Naive thymus-derived CD4-positive, alpha-beta T cell (primary cell): ENCODE measurements at regions not wholly inside any gene's neighbourhood (a gene's known extent, or its start where the extent isn't known, plus 50 kb on each side); places are given as distances from the start of the nearest gene placed in this dataset.

Experiments used
- ATAC-seq: fragments of 150-1000 bp; cut with Tn5 transposase; 2 replicates; pipeline ENCODE4 v1.10.0; 2021; ENCODE audit warnings: mild to moderate bottlenecking, moderate library complexity
- CTCF ChIA-PET: fragments of 350-600 bp; sonication (Branson Sonifier 250); formaldehyde crosslinking; loops from one replicate; lab custom pipeline; 2021; ENCODE audit warnings: antibody characterized with exemption; lab: Charles Lee
- POLR2A ChIA-PET: fragments of 350-600 bp; sonication (Branson Sonifier 250); formaldehyde crosslinking; loops from one replicate; lab custom pipeline; 2021; ENCODE audit warnings: antibody characterized with exemption, inconsistent platforms; lab: Charles Lee
- DNase-seq, 9 donors: peaks; one replicate each; pipeline versions ENCODE4 v3.0.0 to v3.0.0-alpha.2; 2020 to 2022; ENCODE audit warnings: mixed read lengths in 1 of 9
- H3K27ac ChIP-seq: one replicate; pipeline ENCODE4 v1.7.0; 2013; ENCODE audit warnings: mild to moderate bottlenecking, low read depth, low read length, moderate library complexity
- H3K27me3 ChIP-seq, 2 donors: one replicate each; pipeline ENCODE4 v1.7.0; 2013; ENCODE audit warnings: low read length in 2 of 2, mild to moderate bottlenecking in 2 of 2, moderate library complexity in 2 of 2; ENCODE audit not compliant: control insufficient read depth in 2 of 2, insufficient read depth in 2 of 2
- H3K36me3 ChIP-seq, 3 experiments: 1 replicate in 2 of 3; 2 replicates in 1 of 3; pipeline ENCODE4 v1.7.0; 2013; ENCODE audit warnings: low read length in 3 of 3, mild to moderate bottlenecking in 3 of 3, moderate library complexity in 1 of 3; ENCODE audit not compliant: insufficient read depth in 3 of 3, control insufficient read depth in 2 of 3
- H3K4me1 ChIP-seq, 2 donors: one replicate each; pipeline ENCODE4 v1.7.0; 2013; ENCODE audit warnings: low read length in 2 of 2, mild to moderate bottlenecking in 2 of 2, moderate library complexity in 1 of 2; ENCODE audit not compliant: control insufficient read depth in 2 of 2, insufficient read depth in 2 of 2
- H3K4me3 ChIP-seq: 2 replicates; pipeline ENCODE4 v1.7.0; 2013; ENCODE audit warnings: mild to moderate bottlenecking, low read length
- H3K9me3 ChIP-seq, 3 experiments: 1 replicate in 2 of 3; 2 replicates in 1 of 3; pipeline ENCODE4 v1.7.0; 2013; ENCODE audit warnings: low read length in 3 of 3; ENCODE audit not compliant: control insufficient read depth in 2 of 3
- H3K27ac Mint-ChIP-seq, 9 donors: one replicate each; pipeline ENCODE4 v1.8.0; 2020 to 2022; ENCODE audit warnings: mixed read lengths in 9 of 9, mild to moderate bottlenecking in 8 of 9, moderate library complexity in 5 of 9, inconsistent platforms in 2 of 9
- H3K27me3 Mint-ChIP-seq, 5 donors: one replicate each; pipeline ENCODE4 v1.8.0; 2021 to 2022; ENCODE audit warnings: mixed read lengths in 5 of 5, mild to moderate bottlenecking in 1 of 5
- H3K36me3 Mint-ChIP-seq, 5 donors: one replicate each; pipeline ENCODE4 v1.8.0; 2020 to 2022; ENCODE audit warnings: mixed read lengths in 5 of 5, mild to moderate bottlenecking in 3 of 5, inconsistent platforms in 1 of 5
- H3K4me1 Mint-ChIP-seq, 7 donors: one replicate each; pipeline ENCODE4 v1.8.0; 2020 to 2022; ENCODE audit warnings: mixed read lengths in 7 of 7, mild to moderate bottlenecking in 3 of 7, inconsistent platforms in 1 of 7
- H3K4me3 Mint-ChIP-seq, 10 donors: one replicate each; pipeline ENCODE4 v1.8.0; 2020 to 2022; ENCODE audit warnings: mild to moderate bottlenecking in 10 of 10, mixed read lengths in 10 of 10, moderate library complexity in 6 of 10, inconsistent platforms in 2 of 10
- H3K9me3 Mint-ChIP-seq, 11 donors: one replicate each; pipeline ENCODE4 v1.8.0; 2020 to 2022; ENCODE audit warnings: mixed read lengths in 11 of 11, mild to moderate bottlenecking in 4 of 11, inconsistent platforms in 1 of 11, moderate library complexity in 1 of 11
- intact Hi-C, 2 donors: fragments of 100-400 bp; cut with micrococcal nuclease; formaldehyde crosslinking; loops; one replicate each; pipeline ENCODE4 v1.15.1; 2023

- Mint-ChIP-seq H3K4me3 (no peak overlapping the region), H3K4me1 (no peaks in the 10 kb centered on the region), H3K9me3 (peaks cover 0 to 18% (median 6%) of the 10 kb centered on the region in 11 donors), H3K27ac (no peak overlapping the region), H3K27me3 (no peaks in the 10 kb centered on the region), H3K36me3 (peaks cover 0 to 11% (median 0%) of the 10 kb centered on the region in 5 donors)
- POLR2A ChIA-PET = no interaction called here
- Histone ChIP-seq H3K4me3 (no peak overlapping the region), H3K27me3 (no peaks in the 10 kb centered on the region), H3K4me1 (no peaks in the 10 kb centered on the region), H3K36me3 (no peaks in the 10 kb centered on the region), H3K9me3 (no peaks in the 10 kb centered on the region), H3K27ac (no peak overlapping the region)
- intact Hi-C loops = no loop called here
- CTCF ChIA-PET = no interaction called here
- DNase-seq = no peak
- no peak for ATAC-seq
Measured at GRCh38 chr11:38060136-38060535, 1462.1 kb upstream of the RAG2 start.

DNA sequence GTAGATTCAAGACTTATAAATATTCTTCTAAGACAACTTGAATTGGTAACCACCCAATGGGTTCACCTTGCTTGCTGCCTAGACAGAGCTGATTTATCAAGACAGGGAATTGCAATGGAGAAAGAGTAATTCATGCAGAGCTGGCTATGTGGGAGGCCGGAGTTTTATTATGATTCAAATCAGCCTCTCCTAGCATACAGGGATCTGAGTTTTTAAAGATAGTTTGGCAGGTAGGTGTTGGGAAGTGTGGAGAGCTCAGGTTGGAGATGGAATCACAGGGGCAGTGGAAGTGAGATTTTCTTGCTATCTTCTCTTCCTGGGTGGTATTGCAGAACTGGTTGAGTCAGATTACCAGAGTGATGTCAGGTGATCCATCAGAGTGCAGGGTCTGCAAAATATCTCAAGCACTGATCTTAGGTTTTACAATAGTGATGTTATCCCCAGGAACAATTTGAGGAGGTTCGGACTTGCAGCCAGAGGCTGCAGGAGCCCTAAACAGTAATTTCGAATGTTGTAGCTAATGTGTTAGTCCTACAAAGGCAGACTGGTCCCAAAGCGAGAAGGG is 1448.6 kb upstream of the RAG2 start:
- Mint-ChIP-seq H3K4me1 (no peaks in the 10 kb centered on the region), H3K9me3 (peaks cover 0 to 19% (median 5%) of the 10 kb centered on the region in 11 donors), H3K27ac (no peak overlapping the region), H3K27me3 (no peaks in the 10 kb centered on the region), H3K4me3 (no peak overlapping the region), H3K36me3 (no peaks in the 10 kb centered on the region)
- CTCF ChIA-PET = no interaction called here
- ATAC-seq (no peak), DNase-seq (no peak)
- Histone ChIP-seq H3K4me3 (no peak overlapping the region), H3K36me3 (no peaks in the 10 kb centered on the region), H3K4me1 (no peaks in the 10 kb centered on the region), H3K27me3 (no peaks in the 10 kb centered on the region), H3K27ac (no peak overlapping the region), H3K9me3 (no peaks in the 10 kb centered on the region)
- intact Hi-C loops = loop anchor here in 1 of 2 donors (5.0 kb wide), 1 partner anchor 304 kb away; no protein-coding TSS in a partner anchor
- POLR2A ChIA-PET = no interaction called here

DNA sequence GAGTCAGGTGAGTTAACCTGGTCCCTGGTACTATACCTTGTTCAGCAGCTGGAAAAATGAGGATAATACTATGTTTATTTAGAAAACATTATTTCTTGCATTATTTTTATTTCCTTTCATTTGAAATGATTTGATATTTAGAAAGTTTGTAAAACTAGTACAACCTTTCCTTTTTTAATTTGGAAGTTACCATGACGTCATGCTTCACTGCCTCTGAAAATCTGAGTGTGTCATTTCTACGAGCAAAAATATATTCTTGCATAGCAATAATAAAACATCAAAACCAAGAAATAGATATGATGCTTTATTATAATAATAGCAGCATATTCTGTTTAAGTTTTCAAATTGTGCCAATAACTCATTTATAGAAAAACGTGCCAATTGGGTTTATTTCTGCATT is 1445.0 kb upstream of the RAG2 start:
- no peaks in the 10 kb centered on the region for H3K36me3 ChIP-seq
- Mint-ChIP-seq H3K4me3 (no peak overlapping the region), H3K27ac (no peak overlapping the region), H3K36me3 (no peaks in the 10 kb centered on the region), H3K27me3 (no peaks in the 10 kb centered on the region), H3K9me3 (peaks cover 0 to 10% (median 2%) of the 10 kb centered on the region in 11 donors), H3K4me1 (no peaks in the 10 kb centered on the region)
- no peak for DNase-seq
- ATAC-seq = no peak
- intact Hi-C loops = no loop called here
- no peaks in the 10 kb centered on the region for H3K9me3 ChIP-seq
- POLR2A ChIA-PET = no interaction called here
- CTCF ChIA-PET = no interaction called here
- no peaks in the 10 kb centered on the region for H3K27me3 ChIP-seq
- no peaks in the 10 kb centered on the region for H3K4me1 ChIP-seq
- no peak overlapping the region for H3K27ac ChIP-seq
- H3K4me3 ChIP-seq = no peak overlapping the region

GRCh38 chr11:38038777-38039176 is 1440.7 kb upstream of the RAG2 start:
- intact Hi-C loops = no loop called here
- CTCF ChIA-PET = no interaction called here
- H3K27ac ChIP-seq = no peak overlapping the region
- H3K36me3 ChIP-seq = no peaks in the 10 kb centered on the region
- Mint-ChIP-seq H3K9me3 (peaks cover 2 to 25% (median 7%) of the 10 kb centered on the region in 11 donors), H3K27me3 (no peaks in the 10 kb centered on the region), H3K36me3 (no peaks in the 10 kb centered on the region), H3K4me3 (no peak overlapping the region), H3K27ac (no peak overlapping the region), H3K4me1 (no peaks in the 10 kb centered on the region)
- no peaks in the 10 kb centered on the region for H3K9me3 ChIP-seq
- DNase-seq = no peak
- POLR2A ChIA-PET = no interaction called here
- no peaks in the 10 kb centered on the region for H3K4me1 ChIP-seq
- H3K27me3 ChIP-seq = no peaks in the 10 kb centered on the region
- H3K4me3 ChIP-seq = no peak overlapping the region
- ATAC-seq = no peak

DNA sequence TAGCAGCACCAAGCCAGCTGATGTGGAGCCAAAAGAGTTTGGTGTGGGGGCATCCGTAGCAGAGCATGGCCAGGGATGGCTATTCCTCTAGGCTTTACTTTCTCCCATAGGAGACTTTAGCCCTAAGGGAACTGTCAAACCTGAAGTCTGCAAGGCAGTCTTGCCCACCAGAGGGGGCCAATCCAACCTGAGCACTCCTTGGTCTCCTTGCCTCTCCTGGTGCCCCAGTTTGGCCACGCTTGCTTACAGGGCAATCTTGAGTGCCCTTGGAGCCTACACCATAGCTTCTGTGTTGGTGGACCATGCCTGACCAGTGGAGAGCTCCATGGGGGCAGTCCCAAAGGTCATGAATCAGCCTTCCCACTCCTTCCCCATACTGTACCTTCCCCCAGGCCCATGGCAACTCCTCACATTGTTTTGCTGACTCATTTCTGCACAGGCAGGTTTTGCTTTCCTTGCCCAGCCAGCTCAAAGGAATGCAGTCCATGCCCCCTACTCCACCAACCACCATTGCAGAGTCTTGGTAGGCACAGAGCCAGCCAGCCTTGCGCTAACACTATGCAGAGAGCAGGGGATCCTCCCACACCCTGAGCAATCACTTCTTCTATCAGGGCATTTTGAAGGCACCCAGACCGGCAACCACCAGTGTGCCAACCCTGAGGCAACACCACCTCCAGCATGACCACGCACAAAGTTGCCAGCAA is 1421.2 kb upstream of the RAG2 start:
- no peaks in the 10 kb centered on the region for H3K36me3 ChIP-seq
- no peak for DNase-seq

GRCh38 chr11:38014405-38014804 is 1416.4 kb upstream of the RAG2 start:
- H3K4me3 ChIP-seq = no peak overlapping the region
- no peaks in the 10 kb centered on the region for H3K4me1 Mint-ChIP-seq
- no peaks in the 10 kb centered on the region for H3K27me3 ChIP-seq
- H3K36me3 ChIP-seq = no peaks in the 10 kb centered on the region
- peaks cover 0 to 17% (median 3%) of the 10 kb centered on the region in 11 donors for H3K9me3 Mint-ChIP-seq
- no peaks in the 10 kb centered on the region for H3K4me1 ChIP-seq
- no peak for DNase-seq
- H3K27me3 Mint-ChIP-seq = no peaks in the 10 kb centered on the region
- H3K27ac ChIP-seq = no peak overlapping the region
- no peak overlapping the region for H3K27ac Mint-ChIP-seq
- intact Hi-C loops = no loop called here
- H3K9me3 ChIP-seq = peaks cover 0 to 6% (median 0%) of the 10 kb centered on the region in 3 experiments
- no peaks in the 10 kb centered on the region for H3K36me3 Mint-ChIP-seq
- ATAC-seq = no peak
- CTCF ChIA-PET = no interaction called here
- H3K4me3 Mint-ChIP-seq = no peak overlapping the region
- POLR2A ChIA-PET = no interaction called here

More for the DNA sequence above, 1421.2 kb upstream of the RAG2 start:
- POLR2A ChIA-PET = no interaction called here
- intact Hi-C loops = no loop called here
- no peak overlapping the region for H3K27ac Mint-ChIP-seq
- no peaks in the 10 kb centered on the region for H3K27me3 Mint-ChIP-seq
- Histone ChIP-seq H3K27ac (no peak overlapping the region), H3K27me3 (no peaks in the 10 kb centered on the region), H3K9me3 (peaks cover 0 to 6% (median 0%) of the 10 kb centered on the region in 3 experiments), H3K4me3 (no peak overlapping the region), H3K4me1 (no peaks in the 10 kb centered on the region)
- ATAC-seq = no peak
- CTCF ChIA-PET = no interaction called here
- H3K4me3 Mint-ChIP-seq = no peak overlapping the region
- no peaks in the 10 kb centered on the region for H3K4me1 Mint-ChIP-seq
- H3K36me3 Mint-ChIP-seq = peaks cover 0 to 9% (median 0%) of the 10 kb centered on the region in 5 donors
- peaks cover 6 to 46% (median 21%) of the 10 kb centered on the region in 11 donors for H3K9me3 Mint-ChIP-seq

GRCh38 chr11:38013157-38013556 is 1415.1 kb upstream of the RAG2 start:
- peaks cover 0 to 17% (median 2%) of the 10 kb centered on the region in 11 donors for H3K9me3 Mint-ChIP-seq
- no peaks in the 10 kb centered on the region for H3K27me3 Mint-ChIP-seq
- H3K4me3 Mint-ChIP-seq = no peak overlapping the region
- no peaks in the 10 kb centered on the region for H3K27me3 ChIP-seq
- ChIA-PET POLR2A (no interaction called here), CTCF (no interaction called here)
- H3K4me1 Mint-ChIP-seq = no peaks in the 10 kb centered on the region
- ATAC-seq (no peak), DNase-seq (no peak)
- no peaks in the 10 kb centered on the region for H3K9me3 ChIP-seq
- H3K4me1 ChIP-seq = no peaks in the 10 kb centered on the region
- H3K36me3 ChIP-seq = no peaks in the 10 kb centered on the region
- H3K4me3 ChIP-seq = no peak overlapping the region
- intact Hi-C loops = no loop called here
- no peak overlapping the region for H3K27ac Mint-ChIP-seq
- no peak overlapping the region for H3K27ac ChIP-seq
- no peaks in the 10 kb centered on the region for H3K36me3 Mint-ChIP-seq
